ENCODE measurements at regions not wholly inside any gene's neighbourhood (a gene's known extent, or its start where the extent isn't known, plus 50 kb on each side); places are given as distances from the start of the nearest gene placed in this dataset.

DNA sequence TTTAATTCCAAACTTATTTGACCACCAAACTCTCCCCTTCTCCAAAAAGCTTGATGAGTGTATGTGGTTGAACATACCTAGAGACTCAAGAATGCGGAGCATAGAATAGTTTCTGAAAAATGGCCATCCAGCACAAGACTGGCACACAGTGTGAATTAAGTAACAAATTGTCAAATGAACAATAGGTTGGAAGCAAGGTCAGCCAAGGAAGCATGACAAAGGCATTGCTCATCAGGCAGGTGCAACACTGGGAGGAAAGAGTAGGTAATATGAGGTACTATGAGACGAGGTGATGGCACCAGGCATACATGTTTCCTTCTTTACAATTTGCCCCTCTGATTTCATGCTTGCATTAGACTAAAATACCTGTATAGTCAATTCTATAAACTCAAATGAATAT is 73.7 kb downstream of the DKK1 start:
- Histone ChIP-seq H2BK20ac (ENCODE audit: low read depth, low read length) (no peak overlapping the region), H4K91ac (ENCODE audit: insufficient read depth, low read depth, low read length) (no peak overlapping the region), H2AK5ac (ENCODE audit: low read depth, low read length) (no peak overlapping the region), H3K9me3 (ENCODE audit: control insufficient read depth, insufficient read depth, low read length) (no peaks in the 10 kb centered on the region), H3K56ac (ENCODE audit: extremely low read depth, insufficient read depth, low read length) (no peak overlapping the region), H4K5ac (ENCODE audit: low read depth, low read length) (no peak overlapping the region), H4K8ac (ENCODE audit: low read depth in 2 of 2, low read length in 2 of 2) (no peak overlapping the region), H2AK9ac (replicated peaks; ENCODE audit: low read depth, low read length, poor library complexity) (no peak overlapping the region), H3K23ac (ENCODE audit: low read depth, low read length) (no peak overlapping the region), H2BK15ac (ENCODE audit: low read depth, low read length) (no peak overlapping the region), H3K9ac (ENCODE audit: low read depth, low read length) (no peak overlapping the region), H2AFZ (replicated peaks; ENCODE audit: low read length, poor library complexity) (no peak overlapping the region), H3K36me3 (ENCODE audit: control insufficient read depth, insufficient read depth, low read length) (no peaks in the 10 kb centered on the region), H3K14ac (replicated peaks; ENCODE audit: low read depth, low read length) (no peak overlapping the region), H3K4ac (ENCODE audit: low read depth, low read length) (no peak overlapping the region), H3K4me1 (ENCODE audit: control insufficient read depth, insufficient read depth, low read length) (no peaks in the 10 kb centered on the region), H3K27me3 (ENCODE audit: control insufficient read depth, insufficient read depth, low read length) (no peaks in the 10 kb centered on the region), H3K79me1 (ENCODE audit: low read depth in 1 of 2, low read length in 2 of 2) (no peaks in the 10 kb centered on the region), H3K18ac (ENCODE audit: low read depth, low read length) (no peak overlapping the region), H3K4me3 (ENCODE audit: insufficient read depth, low read depth, low read length) (no peak overlapping the region), H4K20me1 (ENCODE audit: insufficient read depth, low read length) (no peaks in the 10 kb centered on the region), H2BK120ac (ENCODE audit: low read depth, low read length) (no peak overlapping the region), H3K27ac (ENCODE audit: insufficient read depth, low read length) (no peak overlapping the region), H3K4me2 (ENCODE audit: low read depth, low read length) (no peak overlapping the region), H3K9me1 (ENCODE audit: insufficient read depth, low read length) (no peaks in the 10 kb centered on the region), H2BK5ac (ENCODE audit: low read depth, low read length, poor library complexity, severe bottlenecking) (no peak overlapping the region)
- no peak for DNase-seq
- no peak for ATAC-seq (ENCODE audit: low read depth)
- in situ Hi-C loops (cut with MboI; ENCODE audit: low sequenced_read_pairs) (no loop called here), dilution Hi-C loops (cut with HindIII; ENCODE audit: low sequenced_read_pairs, unreplicated experiment) (no loop called here), intact Hi-C loops (cut with micrococcal nuclease) (no loop called here)
- ChIA-PET POLR2A (ENCODE audit: unreplicated experiment) (no interaction called here), CTCF (no interaction called here)
- no CpG with 5 or more reads among the region's 2 CpGs for WGBS, 2 experiments (ENCODE audit: extremely low coverage in 2 of 2, insufficient read length in 1 of 2)
- no TSS peak for BruUV-seq (replicated peaks)
- no peak for TF ChIP-seq CHD1 (IDR thresholded peaks at IDR 0.05; ENCODE audit: low read depth, low read length)
- TF ChIP-seq POLR2A (IDR thresholded peaks at IDR 0.05; ENCODE audit: low read depth, low read length) = no peak
- no peak for TF ChIP-seq CEBPB (IDR thresholded peaks at IDR 0.05; ENCODE audit: low read depth, low read length)
- TF ChIP-seq RAD21 (IDR thresholded peaks at IDR 0.05; ENCODE audit: low read length) = no peak
- TF ChIP-seq NFE2L2 (IDR thresholded peaks at IDR 0.05; ENCODE audit: low read depth, low read length) = no peak
- TF ChIP-seq MAZ (IDR thresholded peaks at IDR 0.05; ENCODE audit: borderline replicate concordance, low read depth, low read length) = no peak
- TF ChIP-seq, protein P1, sequence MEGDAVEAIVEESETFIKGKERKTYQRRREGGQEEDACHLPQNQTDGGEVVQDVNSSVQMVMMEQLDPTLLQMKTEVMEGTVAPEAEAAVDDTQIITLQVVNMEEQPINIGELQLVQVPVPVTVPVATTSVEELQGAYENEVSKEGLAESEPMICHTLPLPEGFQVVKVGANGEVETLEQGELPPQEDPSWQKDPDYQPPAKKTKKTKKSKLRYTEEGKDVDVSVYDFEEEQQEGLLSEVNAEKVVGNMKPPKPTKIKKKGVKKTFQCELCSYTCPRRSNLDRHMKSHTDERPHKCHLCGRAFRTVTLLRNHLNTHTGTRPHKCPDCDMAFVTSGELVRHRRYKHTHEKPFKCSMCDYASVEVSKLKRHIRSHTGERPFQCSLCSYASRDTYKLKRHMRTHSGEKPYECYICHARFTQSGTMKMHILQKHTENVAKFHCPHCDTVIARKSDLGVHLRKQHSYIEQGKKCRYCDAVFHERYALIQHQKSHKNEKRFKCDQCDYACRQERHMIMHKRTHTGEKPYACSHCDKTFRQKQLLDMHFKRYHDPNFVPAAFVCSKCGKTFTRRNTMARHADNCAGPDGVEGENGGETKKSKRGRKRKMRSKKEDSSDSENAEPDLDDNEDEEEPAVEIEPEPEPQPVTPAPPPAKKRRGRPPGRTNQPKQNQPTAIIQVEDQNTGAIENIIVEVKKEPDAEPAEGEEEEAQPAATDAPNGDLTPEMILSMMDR (conservative IDR thresholded peaks at IDR 0.05; ENCODE audit: low read depth, low read length) = no peak
- TF ChIP-seq, protein P2, sequence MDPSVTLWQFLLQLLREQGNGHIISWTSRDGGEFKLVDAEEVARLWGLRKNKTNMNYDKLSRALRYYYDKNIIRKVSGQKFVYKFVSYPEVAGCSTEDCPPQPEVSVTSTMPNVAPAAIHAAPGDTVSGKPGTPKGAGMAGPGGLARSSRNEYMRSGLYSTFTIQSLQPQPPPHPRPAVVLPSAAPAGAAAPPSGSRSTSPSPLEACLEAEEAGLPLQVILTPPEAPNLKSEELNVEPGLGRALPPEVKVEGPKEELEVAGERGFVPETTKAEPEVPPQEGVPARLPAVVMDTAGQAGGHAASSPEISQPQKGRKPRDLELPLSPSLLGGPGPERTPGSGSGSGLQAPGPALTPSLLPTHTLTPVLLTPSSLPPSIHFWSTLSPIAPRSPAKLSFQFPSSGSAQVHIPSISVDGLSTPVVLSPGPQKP (IDR thresholded peaks at IDR 0.05; ENCODE audit: borderline replicate concordance, low read depth, low read length) = no peak
- TF ChIP-seq BHLHE40 (IDR thresholded peaks at IDR 0.05; ENCODE audit: low read depth, low read length) = no peak
- TF ChIP-seq FOS (IDR thresholded peaks at IDR 0.05; ENCODE audit: low read depth, low read length) = no peak
- no peak for TF ChIP-seq SMC3 (IDR thresholded peaks at IDR 0.05; ENCODE audit: low read depth, low read length)
- TF ChIP-seq RCOR1 (IDR thresholded peaks at IDR 0.05; ENCODE audit: insufficient replicate concordance, low read length) = no peak
- no peak for TF ChIP-seq MAFK (IDR thresholded peaks at IDR 0.05; ENCODE audit: low read depth, low read length)
- TF ChIP-seq RFX5 (IDR thresholded peaks at IDR 0.05; ENCODE audit: low read depth, low read length) = no peak

Measured in IMR-90 (cell line).